Calu3 (cell line): ENCODE measurements at regions not wholly inside any gene's neighbourhood (a gene's known extent, or its start where the extent isn't known, plus 50 kb on each side); places are given as distances from the start of the nearest gene placed in this dataset.
"Not testable (repeated sequence)": the region's sequence is repeated elsewhere in the genome, so short reads cannot be mapped to it uniquely, and the experiment has no call there.

Experiments
- BruUV-seq: library from RNA; stranded (reverse); fragments of 400-500 nt; replicated peaks from 2 replicates; lab custom pipeline; 2021; lab: Mats Ljungman, UMichigan
- CTCF ChIA-PET: fragments of 300-600 bp; sonication (Branson Sonifier 250); formaldehyde crosslinking; loops from one replicate; lab custom pipeline; 2022; ENCODE audit warnings: antibody characterized with exemption; lab: Charles Lee
- DNase-seq: peaks from one replicate; pipeline ENCODE4 v3.0.0; 2022
- H3K27ac Mint-ChIP-seq: one replicate; pipeline ENCODE4 v1.8.0; 2022; ENCODE audit warnings: mixed read lengths; ENCODE audit not compliant: unreplicated experiment
- H3K27me3 Mint-ChIP-seq: one replicate; pipeline ENCODE4 v1.8.0; 2022; ENCODE audit warnings: mixed read lengths; ENCODE audit not compliant: unreplicated experiment
- H3K36me3 Mint-ChIP-seq: one replicate; pipeline ENCODE4 v1.8.0; 2022; ENCODE audit warnings: mild to moderate bottlenecking, moderate library complexity, mixed read lengths; ENCODE audit not compliant: insufficient read depth, unreplicated experiment
- H3K4me1 Mint-ChIP-seq: one replicate; pipeline ENCODE4 v1.8.0; 2022; ENCODE audit warnings: mild to moderate bottlenecking, low read depth, mixed read lengths; ENCODE audit not compliant: unreplicated experiment
- H3K4me3 Mint-ChIP-seq: one replicate; pipeline ENCODE4 v1.8.0; 2022; ENCODE audit warnings: mild to moderate bottlenecking, low read depth, moderate library complexity, mixed read lengths; ENCODE audit not compliant: unreplicated experiment
- H3K9me3 Mint-ChIP-seq: one replicate; pipeline ENCODE4 v1.8.0; 2022; ENCODE audit warnings: low read depth, mixed read lengths; ENCODE audit not compliant: unreplicated experiment
- intact Hi-C: fragments of 100-400 bp; cut with micrococcal nuclease; formaldehyde crosslinking; loops from one replicate; pipeline ENCODE4 v1.10.0; 2022; ENCODE audit not compliant: unreplicated experiment
- TF ChIP-seq, protein P1 (sequence below): fragments of 200-600 bp; IDR thresholded peaks from one replicate; pipeline ENCODE4 v1.8.0; 2022; ENCODE audit warnings: antibody characterized with exemption; ENCODE audit not compliant: unreplicated experiment

DNA sequence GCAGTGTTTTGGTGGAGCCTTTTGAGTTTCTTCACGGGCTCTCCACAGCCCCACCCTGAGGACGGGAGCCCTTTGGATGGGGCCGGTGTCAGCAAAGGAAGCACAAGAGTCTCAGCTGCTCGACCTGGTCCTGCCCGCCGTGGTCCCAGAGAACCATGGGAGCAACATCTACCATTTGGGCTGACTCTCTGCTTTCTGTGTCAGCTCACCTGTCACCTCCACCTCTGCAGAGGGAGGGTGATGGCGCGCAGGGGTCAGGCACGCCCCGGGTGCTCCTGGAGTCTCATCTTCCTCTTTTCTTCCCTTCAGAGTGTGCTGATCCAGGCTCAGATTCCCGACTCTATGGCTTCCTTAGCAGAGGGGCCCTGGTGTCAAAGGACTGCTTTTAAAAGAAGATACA is 171.7 kb downstream of the LAT start:
- TF ChIP-seq, protein P1, sequence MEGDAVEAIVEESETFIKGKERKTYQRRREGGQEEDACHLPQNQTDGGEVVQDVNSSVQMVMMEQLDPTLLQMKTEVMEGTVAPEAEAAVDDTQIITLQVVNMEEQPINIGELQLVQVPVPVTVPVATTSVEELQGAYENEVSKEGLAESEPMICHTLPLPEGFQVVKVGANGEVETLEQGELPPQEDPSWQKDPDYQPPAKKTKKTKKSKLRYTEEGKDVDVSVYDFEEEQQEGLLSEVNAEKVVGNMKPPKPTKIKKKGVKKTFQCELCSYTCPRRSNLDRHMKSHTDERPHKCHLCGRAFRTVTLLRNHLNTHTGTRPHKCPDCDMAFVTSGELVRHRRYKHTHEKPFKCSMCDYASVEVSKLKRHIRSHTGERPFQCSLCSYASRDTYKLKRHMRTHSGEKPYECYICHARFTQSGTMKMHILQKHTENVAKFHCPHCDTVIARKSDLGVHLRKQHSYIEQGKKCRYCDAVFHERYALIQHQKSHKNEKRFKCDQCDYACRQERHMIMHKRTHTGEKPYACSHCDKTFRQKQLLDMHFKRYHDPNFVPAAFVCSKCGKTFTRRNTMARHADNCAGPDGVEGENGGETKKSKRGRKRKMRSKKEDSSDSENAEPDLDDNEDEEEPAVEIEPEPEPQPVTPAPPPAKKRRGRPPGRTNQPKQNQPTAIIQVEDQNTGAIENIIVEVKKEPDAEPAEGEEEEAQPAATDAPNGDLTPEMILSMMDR, result no peak
- H3K4me3 Mint-ChIP-seq, result no peak overlapping the region
- no peaks in the 10 kb centered on the region for H3K27me3 Mint-ChIP-seq
- peaks cover 19% of the 10 kb centered on the region for H3K36me3 Mint-ChIP-seq
- intact Hi-C loops, result no loop called here
- CTCF ChIA-PET, result no interaction called here
- peak overlapping the region; percentile 84 for H3K27ac Mint-ChIP-seq
- H3K4me1 Mint-ChIP-seq, result peaks cover 27% of the 10 kb centered on the region
- BruUV-seq, result no TSS peak
- H3K9me3 Mint-ChIP-seq, result peaks cover 3% of the 10 kb centered on the region
- no peak for DNase-seq

DNA sequence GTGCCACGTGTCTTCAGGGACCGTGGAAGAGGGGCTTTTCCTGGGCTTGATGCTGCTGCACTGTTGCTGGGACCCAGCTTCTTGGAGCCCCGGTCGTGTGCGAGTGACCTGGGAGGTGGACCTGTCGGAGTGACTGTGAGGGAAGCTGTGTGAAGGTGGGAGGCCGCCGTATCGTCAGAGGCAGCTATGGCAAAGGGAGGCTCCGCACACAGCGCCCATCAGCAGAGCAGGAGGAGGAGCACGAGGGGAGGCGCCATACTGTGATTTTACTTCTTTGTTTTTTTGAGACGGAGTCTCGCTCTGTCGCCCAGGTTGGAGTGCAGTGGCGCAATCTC is 171.0 kb downstream of the LAT start:
- peaks cover 27% of the 10 kb centered on the region for H3K4me1 Mint-ChIP-seq
- intact Hi-C loops, DNase-seq, CTCF ChIA-PET, H3K9me3 Mint-ChIP-seq, H3K27me3 Mint-ChIP-seq, BruUV-seq, H3K4me3 Mint-ChIP-seq, H3K27ac Mint-ChIP-seq: not testable (repeated sequence)
- peaks cover 19% of the 10 kb centered on the region for H3K36me3 Mint-ChIP-seq

DNA sequence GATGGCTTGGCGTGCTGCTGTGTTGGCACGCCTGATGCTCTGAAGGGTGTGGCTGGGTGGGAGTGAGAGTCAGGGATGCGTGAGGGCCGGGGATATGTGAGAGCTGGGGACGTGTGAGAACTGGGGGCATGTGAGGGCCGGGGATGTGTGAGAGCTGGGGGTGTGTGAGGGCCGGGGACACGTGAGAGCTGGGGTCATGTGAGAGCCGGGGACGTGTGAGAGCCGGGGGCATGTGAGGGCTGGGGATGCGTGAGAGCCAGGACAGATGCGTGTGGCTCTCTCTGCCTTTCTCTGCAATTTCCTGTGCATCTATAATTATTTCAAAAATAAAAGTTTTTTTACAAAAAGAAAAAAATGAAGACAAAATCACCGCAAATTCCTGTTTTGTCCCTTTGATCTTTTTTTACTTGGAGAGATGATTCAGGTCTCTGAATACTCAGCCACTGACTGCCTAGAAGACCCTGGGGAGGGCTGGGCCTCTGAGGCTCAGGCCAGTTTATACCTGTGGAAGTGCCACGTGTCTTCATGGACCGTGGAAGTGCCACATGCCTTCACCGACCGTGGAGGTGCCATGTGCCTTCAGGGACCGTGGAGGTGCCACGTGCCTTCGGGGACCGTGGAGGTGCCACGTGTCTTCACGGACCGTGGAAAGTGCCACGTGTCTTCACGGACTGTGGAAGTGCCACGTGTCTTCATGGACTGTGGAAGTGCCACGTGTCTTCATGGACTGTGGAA is 170.4 kb downstream of the LAT start:
- H3K4me1 Mint-ChIP-seq, result peaks cover 27% of the 10 kb centered on the region
- DNase-seq, CTCF ChIA-PET, H3K27me3 Mint-ChIP-seq, H3K9me3 Mint-ChIP-seq, BruUV-seq, intact Hi-C loops, H3K27ac Mint-ChIP-seq, H3K4me3 Mint-ChIP-seq: not testable (repeated sequence)
- peaks cover 19% of the 10 kb centered on the region for H3K36me3 Mint-ChIP-seq

DNA sequence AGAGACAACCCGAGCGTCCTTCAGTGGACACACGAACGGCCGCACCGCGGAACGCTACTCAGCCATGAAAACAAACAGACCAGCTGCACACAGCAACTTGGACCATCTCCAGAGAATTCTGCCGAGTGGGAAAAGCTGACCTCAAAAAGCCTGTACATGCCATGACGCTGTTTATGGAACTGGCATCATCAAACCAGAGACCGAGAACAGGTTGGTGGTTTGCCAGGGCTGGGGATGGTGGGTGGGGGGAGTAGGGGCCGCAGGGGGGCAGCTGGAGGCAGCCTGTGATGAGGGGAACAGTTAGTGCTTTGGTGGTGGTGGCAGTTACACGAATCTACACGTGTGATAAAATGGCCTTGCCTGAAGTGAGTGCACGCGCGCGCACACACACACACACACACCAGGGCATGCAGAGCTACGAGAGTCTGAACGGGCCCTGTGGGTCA is 169.8 kb downstream of the LAT start:
- no peak for DNase-seq
- intact Hi-C loops, result no loop called here
- BruUV-seq, result no TSS peak
- no peak overlapping the region for H3K27ac Mint-ChIP-seq
- no peaks in the 10 kb centered on the region for H3K9me3 Mint-ChIP-seq
- peaks cover 19% of the 10 kb centered on the region for H3K36me3 Mint-ChIP-seq
- CTCF ChIA-PET, result no interaction called here
- peaks cover 27% of the 10 kb centered on the region for H3K4me1 Mint-ChIP-seq
- TF ChIP-seq, protein P1, result no peak
- H3K4me3 Mint-ChIP-seq, result no peak overlapping the region
- H3K27me3 Mint-ChIP-seq, result no peaks in the 10 kb centered on the region

DNA sequence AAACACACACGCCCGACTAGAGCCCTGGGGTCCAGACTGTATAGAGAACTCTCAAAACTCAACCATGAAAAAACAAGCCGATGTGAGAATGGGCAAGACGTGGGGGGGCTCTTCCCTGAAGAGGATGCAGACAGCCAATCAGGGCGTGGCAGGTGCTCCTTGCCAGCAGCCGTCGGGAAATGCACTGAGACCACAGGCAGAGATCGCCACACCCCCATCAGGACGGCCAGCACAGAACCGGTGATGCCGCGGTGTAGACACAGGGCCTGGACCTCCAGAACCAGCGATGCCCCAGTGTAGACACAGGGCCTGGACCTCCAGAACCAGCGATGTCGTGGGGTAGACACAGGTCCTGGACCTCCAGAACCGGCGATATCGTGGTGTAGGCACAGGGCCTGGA is 169.2 kb downstream of the LAT start:
- no peak for DNase-seq
- H3K4me3 Mint-ChIP-seq, result no peak overlapping the region
- H3K9me3 Mint-ChIP-seq, result no peaks in the 10 kb centered on the region
- CTCF ChIA-PET, result no interaction called here
- H3K27me3 Mint-ChIP-seq, result no peaks in the 10 kb centered on the region
- no peak overlapping the region for H3K27ac Mint-ChIP-seq
- TF ChIP-seq, protein P1, result no peak
- BruUV-seq, result no TSS peak
- H3K36me3 Mint-ChIP-seq, result peaks cover 19% of the 10 kb centered on the region
- intact Hi-C loops, result no loop called here
- peaks cover 27% of the 10 kb centered on the region for H3K4me1 Mint-ChIP-seq

DNA sequence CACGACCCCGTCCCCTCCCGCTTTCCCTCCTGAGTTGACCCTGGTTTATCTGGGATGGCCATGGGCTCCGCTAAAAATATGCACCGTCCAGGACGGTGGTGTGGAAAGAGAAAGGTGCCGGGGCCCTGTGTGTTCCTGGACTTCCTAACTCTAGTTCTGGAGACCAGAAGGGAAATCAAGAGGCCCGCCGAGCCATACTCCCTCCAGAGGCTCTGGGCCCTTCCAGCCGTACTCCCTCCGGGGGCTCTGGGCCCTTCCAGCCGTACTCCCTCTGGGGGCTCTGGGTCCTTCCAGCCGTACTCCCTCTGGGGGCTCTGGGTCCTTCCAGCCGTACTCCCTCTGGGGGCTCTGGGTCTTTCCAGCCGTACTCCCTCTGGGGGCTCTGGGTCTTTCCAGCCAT is 168.5 kb downstream of the LAT start:
- H3K27ac Mint-ChIP-seq, intact Hi-C loops, H3K27me3 Mint-ChIP-seq, H3K4me3 Mint-ChIP-seq, H3K9me3 Mint-ChIP-seq, CTCF ChIA-PET, DNase-seq, BruUV-seq: not testable (repeated sequence)
- Mint-ChIP-seq H3K36me3 (peaks cover 14% of the 10 kb centered on the region), H3K4me1 (peaks cover 27% of the 10 kb centered on the region)

DNA sequence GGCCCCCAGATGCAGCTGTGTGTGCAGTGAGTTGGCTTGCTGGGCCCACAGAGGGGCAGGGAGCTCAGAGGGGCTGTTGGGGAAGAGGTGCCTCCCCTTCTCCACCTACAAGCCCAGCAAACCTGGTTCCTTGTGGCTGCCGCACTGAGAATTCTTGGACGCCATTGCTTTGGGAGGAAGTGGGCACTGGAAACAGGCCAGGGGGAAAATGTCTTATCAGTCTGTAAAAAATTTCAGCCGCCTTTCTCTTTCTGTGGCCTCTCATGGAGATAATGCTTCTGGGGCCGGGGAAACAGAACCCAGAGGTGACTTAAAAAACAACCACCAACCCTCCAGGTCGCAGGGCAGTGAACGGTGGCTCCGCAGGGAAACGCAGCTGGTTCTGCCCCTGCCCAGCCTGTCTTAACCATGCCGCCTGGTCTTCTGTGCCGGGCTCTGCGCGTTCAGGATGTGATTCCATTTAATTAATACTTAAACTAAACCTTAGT is 167.7 kb downstream of the LAT start:
- BruUV-seq, H3K4me3 Mint-ChIP-seq, H3K27ac Mint-ChIP-seq, H3K27me3 Mint-ChIP-seq, CTCF ChIA-PET, H3K9me3 Mint-ChIP-seq, DNase-seq, intact Hi-C loops: not testable (repeated sequence)
- Mint-ChIP-seq H3K36me3 (peaks cover 14% of the 10 kb centered on the region), H3K4me1 (peaks cover 22% of the 10 kb centered on the region)
